Suprapubic skin (tissue), 4 donors: ENCODE measurements at regions not wholly inside any gene's neighbourhood (a gene's known extent, or its start where the extent isn't known, plus 50 kb on each side); places are given as distances from the start of the nearest gene placed in this dataset.

Source experiments
- POLR2A ChIP-seq, 2 donors: fragments of 450-650 bp; IDR thresholded peaks; one replicate each; pipeline ENCODE4 v1.6.1; 2017; ENCODE audit warnings: antibody characterized with exemption in 2 of 2, mild to moderate bottlenecking in 2 of 2, moderate library complexity in 2 of 2
- POLR2AphosphoS5 ChIP-seq, 3 donors: sonication (generic); formaldehyde crosslinking; IDR thresholded peaks; one replicate each; pipeline ENCODE4 v1.6.1; 2017; ENCODE audit warnings: antibody characterized with exemption in 3 of 3
- TF ChIP-seq, protein P1 (sequence below), 2 donors: fragments of 200-600 bp in 1 of 2; fragments of 450-650 bp in 1 of 2; sonication (generic) in 1 of 2; IDR thresholded peaks; one replicate each; pipeline ENCODE4 v1.5.1; 2016 to 2019; ENCODE audit warnings: antibody characterized with exemption in 2 of 2, mild to moderate bottlenecking in 1 of 2, moderate library complexity in 1 of 2

DNA sequence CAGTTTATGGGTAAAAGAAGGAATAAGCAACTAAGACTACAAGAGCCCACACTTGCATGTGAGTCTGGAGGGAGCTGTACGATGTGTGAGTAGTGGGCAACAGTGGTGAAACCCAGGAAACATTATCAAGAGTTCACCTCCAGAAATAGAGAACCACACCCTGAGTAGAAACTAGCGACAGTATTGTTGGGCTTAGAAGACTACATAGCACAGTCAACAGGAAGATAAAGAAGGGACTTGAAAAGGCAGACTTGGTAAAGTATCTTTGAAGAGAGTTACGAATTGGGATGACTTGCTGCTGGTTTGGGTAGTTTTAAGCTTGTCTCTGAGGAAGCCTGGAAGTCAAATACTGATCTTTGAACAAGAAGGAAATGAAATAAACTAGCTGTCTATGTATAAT lies 223.2 kb upstream of the GNAI1 start:
- TF ChIP-seq POLR2A (IDR thresholded peaks at IDR 0.05) (no peak), POLR2AphosphoS5 (IDR thresholded peaks at IDR 0.05) (no peak)
- TF ChIP-seq, protein P1, sequence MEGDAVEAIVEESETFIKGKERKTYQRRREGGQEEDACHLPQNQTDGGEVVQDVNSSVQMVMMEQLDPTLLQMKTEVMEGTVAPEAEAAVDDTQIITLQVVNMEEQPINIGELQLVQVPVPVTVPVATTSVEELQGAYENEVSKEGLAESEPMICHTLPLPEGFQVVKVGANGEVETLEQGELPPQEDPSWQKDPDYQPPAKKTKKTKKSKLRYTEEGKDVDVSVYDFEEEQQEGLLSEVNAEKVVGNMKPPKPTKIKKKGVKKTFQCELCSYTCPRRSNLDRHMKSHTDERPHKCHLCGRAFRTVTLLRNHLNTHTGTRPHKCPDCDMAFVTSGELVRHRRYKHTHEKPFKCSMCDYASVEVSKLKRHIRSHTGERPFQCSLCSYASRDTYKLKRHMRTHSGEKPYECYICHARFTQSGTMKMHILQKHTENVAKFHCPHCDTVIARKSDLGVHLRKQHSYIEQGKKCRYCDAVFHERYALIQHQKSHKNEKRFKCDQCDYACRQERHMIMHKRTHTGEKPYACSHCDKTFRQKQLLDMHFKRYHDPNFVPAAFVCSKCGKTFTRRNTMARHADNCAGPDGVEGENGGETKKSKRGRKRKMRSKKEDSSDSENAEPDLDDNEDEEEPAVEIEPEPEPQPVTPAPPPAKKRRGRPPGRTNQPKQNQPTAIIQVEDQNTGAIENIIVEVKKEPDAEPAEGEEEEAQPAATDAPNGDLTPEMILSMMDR (IDR thresholded peaks at IDR 0.05) = no peak
